Caco-2 (cell line): ENCODE measurements at regions not wholly inside any gene's neighbourhood (a gene's known extent, or its start where the extent isn't known, plus 50 kb on each side); places are given as distances from the start of the nearest gene placed in this dataset.

Experiments used
- BruUV-seq: library from RNA; stranded (reverse); fragments of 400-500 nt; replicated peaks from 2 replicates; lab custom pipeline; 2021; lab: Mats Ljungman, UMichigan
- CTCF ChIA-PET: fragments of 300-600 bp; sonication (Branson Sonifier 250); formaldehyde crosslinking; loops from one replicate; lab custom pipeline; 2022; ENCODE audit warnings: antibody characterized with exemption; lab: Charles Lee
- POLR2A ChIA-PET: fragments of 300-600 bp; sonication (Branson Sonifier 250); formaldehyde crosslinking; loops from one replicate; lab custom pipeline; 2022; ENCODE audit warnings: antibody characterized with exemption; lab: Charles Lee
- DNase-seq, 2 experiments: peaks; one replicate each; pipeline versions ENCODE4 v3.0.0 to v3.0.0-alpha.2; 2020 to 2022
- H3K27me3 ChIP-seq: replicated peaks from 2 replicates; pipeline ENCODE4 v1.6.0; 2011; ENCODE audit warnings: low read length; ENCODE audit not compliant: control insufficient read depth, insufficient read depth
- H3K36me3 ChIP-seq: 2 replicates; pipeline ENCODE4 v1.5.1; 2011; ENCODE audit warnings: low read length; ENCODE audit not compliant: control insufficient read depth, insufficient read depth
- H3K4me1 ChIP-seq: fragments of 250-450 bp; sonication (Bioruptor Pico); 2 replicates; pipeline ENCODE4 v1.5.1; 2020; ENCODE audit warnings: mild to moderate bottlenecking
- H3K4me3 ChIP-seq: 2 replicates; pipeline ENCODE4 v1.5.1; 2011; ENCODE audit warnings: low read depth, mild to moderate bottlenecking, control low read depth, low read length
- H3K9me3 ChIP-seq: fragments of 250-450 bp; sonication (Bioruptor Pico); 2 replicates; pipeline ENCODE4 v1.5.1; 2020; ENCODE audit warnings: mild to moderate bottlenecking, moderate library complexity
- H3K27ac Mint-ChIP-seq: one replicate; pipeline ENCODE4 v1.8.0; 2022; ENCODE audit warnings: mixed read lengths; ENCODE audit not compliant: unreplicated experiment
- H3K27me3 Mint-ChIP-seq: one replicate; pipeline ENCODE4 v1.8.0; 2022; ENCODE audit warnings: mixed read lengths; ENCODE audit not compliant: insufficient read depth, unreplicated experiment
- H3K36me3 Mint-ChIP-seq: one replicate; pipeline ENCODE4 v1.8.0; 2022; ENCODE audit warnings: mild to moderate bottlenecking, mixed read lengths; ENCODE audit not compliant: insufficient read depth, unreplicated experiment
- H3K4me1 Mint-ChIP-seq: one replicate; pipeline ENCODE4 v1.8.0; 2022; ENCODE audit warnings: low read depth, mixed read lengths; ENCODE audit not compliant: unreplicated experiment
- H3K4me3 Mint-ChIP-seq: one replicate; pipeline ENCODE4 v1.8.0; 2022; ENCODE audit warnings: mild to moderate bottlenecking, moderate library complexity, mixed read lengths; ENCODE audit not compliant: unreplicated experiment
- H3K9me3 Mint-ChIP-seq: one replicate; pipeline ENCODE4 v1.8.0; 2022; ENCODE audit warnings: mixed read lengths; ENCODE audit not compliant: unreplicated experiment
- intact Hi-C: fragments of 100-400 bp; cut with micrococcal nuclease; formaldehyde crosslinking; loops from one replicate; pipeline ENCODE4 v1.10.0; 2022; ENCODE audit not compliant: unreplicated experiment
- TF ChIP-seq, protein P1 (sequence below), 2 experiments: fragments of 200-600 bp in 1 of 2; IDR thresholded peaks; 1 replicate in 1 of 2; 2 replicates in 1 of 2; pipeline versions ENCODE4 v1.5.1 to v1.8.0; 2011 to 2022; ENCODE audit warnings: antibody characterized with exemption in 1 of 2, control low read depth in 1 of 2, inconsistent platforms in 1 of 2, low read depth in 1 of 2, low read length in 1 of 2, mild to moderate bottlenecking in 1 of 2, moderate library complexity in 1 of 2; ENCODE audit not compliant: insufficient read depth in 1 of 2, severe bottlenecking in 1 of 2, unreplicated experiment in 1 of 2

DNA sequence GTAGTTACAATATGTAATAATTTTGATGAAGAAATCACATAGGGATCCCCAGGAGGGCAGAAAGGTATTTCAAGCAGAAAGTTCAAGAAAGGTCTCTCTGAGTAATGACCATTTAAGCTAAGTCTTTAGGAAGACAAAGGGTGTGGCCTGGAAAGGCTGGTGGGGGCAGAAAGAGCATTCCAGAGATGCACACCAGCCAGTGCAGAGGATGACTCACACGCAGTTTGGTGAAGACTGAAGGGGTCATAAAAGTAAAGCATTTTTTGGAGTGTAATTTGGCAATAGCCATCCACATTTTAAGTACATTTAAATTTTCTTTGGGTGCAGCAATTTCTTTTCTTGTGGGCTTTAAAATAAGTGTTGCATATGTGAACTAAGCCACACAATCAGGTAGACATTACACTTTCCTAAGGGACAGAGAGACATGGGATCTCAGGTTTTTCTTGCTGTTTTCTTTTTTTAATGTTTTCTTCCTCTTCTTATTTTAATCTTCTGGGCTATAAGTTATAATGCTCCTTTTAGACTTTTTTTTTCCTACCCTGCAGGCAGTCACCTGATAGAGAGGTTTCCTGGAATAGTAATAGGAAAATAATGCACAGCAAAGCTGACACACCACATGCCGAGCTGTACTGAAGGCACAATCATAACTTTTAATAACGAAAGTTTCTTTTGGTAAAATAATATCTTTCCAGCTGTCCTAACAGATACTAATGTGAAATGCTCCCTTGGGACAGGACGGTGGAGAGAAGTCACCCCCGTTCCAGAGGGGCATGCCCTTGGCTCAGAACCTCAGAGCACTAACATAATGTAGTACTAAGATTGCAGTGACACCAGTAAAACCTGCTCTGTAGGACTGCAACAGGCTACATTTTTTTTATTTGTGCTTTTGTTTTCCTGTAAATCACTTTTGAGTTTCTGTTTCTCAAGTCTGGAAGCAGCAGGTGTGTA, 49.6 kb upstream of the PTPRK start:
- Mint-ChIP-seq H3K4me1 (peaks cover 12% of the 10 kb centered on the region), H3K27ac (no peak overlapping the region), H3K4me3 (no peak overlapping the region), H3K36me3 (no peaks in the 10 kb centered on the region), H3K27me3 (no peaks in the 10 kb centered on the region), H3K9me3 (no peaks in the 10 kb centered on the region)
- Histone ChIP-seq H3K4me1 (peaks cover 19% of the 10 kb centered on the region; the same call in 1 of the 2 replicates), H3K9me3 (no peaks in the 10 kb centered on the region), H3K4me3 (no peak overlapping the region), H3K36me3 (no peaks in the 10 kb centered on the region), H3K27me3 (no peaks in the 10 kb centered on the region)
- intact Hi-C loops: loop anchor here (5.0 kb wide), 1 partner anchor 48 kb away; the partner anchor contains the start of gene PTPRK
- no TSS peak for BruUV-seq
- ChIA-PET POLR2A (interaction anchor here (0.6 kb wide), 1 partner anchor 11 kb away, joined by 3 read pairs; no protein-coding TSS in a partner anchor), CTCF (no interaction called here)
- TF ChIP-seq, protein P1, sequence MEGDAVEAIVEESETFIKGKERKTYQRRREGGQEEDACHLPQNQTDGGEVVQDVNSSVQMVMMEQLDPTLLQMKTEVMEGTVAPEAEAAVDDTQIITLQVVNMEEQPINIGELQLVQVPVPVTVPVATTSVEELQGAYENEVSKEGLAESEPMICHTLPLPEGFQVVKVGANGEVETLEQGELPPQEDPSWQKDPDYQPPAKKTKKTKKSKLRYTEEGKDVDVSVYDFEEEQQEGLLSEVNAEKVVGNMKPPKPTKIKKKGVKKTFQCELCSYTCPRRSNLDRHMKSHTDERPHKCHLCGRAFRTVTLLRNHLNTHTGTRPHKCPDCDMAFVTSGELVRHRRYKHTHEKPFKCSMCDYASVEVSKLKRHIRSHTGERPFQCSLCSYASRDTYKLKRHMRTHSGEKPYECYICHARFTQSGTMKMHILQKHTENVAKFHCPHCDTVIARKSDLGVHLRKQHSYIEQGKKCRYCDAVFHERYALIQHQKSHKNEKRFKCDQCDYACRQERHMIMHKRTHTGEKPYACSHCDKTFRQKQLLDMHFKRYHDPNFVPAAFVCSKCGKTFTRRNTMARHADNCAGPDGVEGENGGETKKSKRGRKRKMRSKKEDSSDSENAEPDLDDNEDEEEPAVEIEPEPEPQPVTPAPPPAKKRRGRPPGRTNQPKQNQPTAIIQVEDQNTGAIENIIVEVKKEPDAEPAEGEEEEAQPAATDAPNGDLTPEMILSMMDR (IDR thresholded peaks at IDR 0.05; ENCODE audit: insufficient read depth in 1 of 2, low read depth in 1 of 2, low read length in 1 of 2, severe bottlenecking in 1 of 2, unreplicated experiment in 1 of 2): no peak
- peak; percentile 30 to 47 for DNase-seq
